H1 (cell line): ENCODE measurements at regions not wholly inside any gene's neighbourhood (a gene's known extent, or its start where the extent isn't known, plus 50 kb on each side); places are given as distances from the start of the nearest gene placed in this dataset.

Experiments
- BCL11A ChIP-seq, 2 experiments: IDR thresholded peaks; one replicate each; pipeline ENCODE4 v1.6.1; 2011; ENCODE audit warnings: low read depth in 2 of 2, low read length in 2 of 2, mild to moderate bottlenecking in 2 of 2
- CHD1 ChIP-seq: IDR thresholded peaks from 2 replicates; pipeline ENCODE4 v1.6.1; 2012; ENCODE audit warnings: low read depth, low read length, improper control_type of control experiment
- CREB1 ChIP-seq: IDR thresholded peaks from 2 replicates; pipeline ENCODE4 v1.6.1; 2012; ENCODE audit warnings: inconsistent platforms
- EP300 ChIP-seq, 2 experiments: IDR thresholded peaks; 1 replicate in 1 of 2; 2 replicates in 1 of 2; pipeline ENCODE4 v1.6.1; 2011 to 2012; ENCODE audit warnings: low read depth in 2 of 2, low read length in 2 of 2, mild to moderate bottlenecking in 2 of 2, borderline replicate concordance in 1 of 2, inconsistent platforms in 1 of 2, moderate library complexity in 1 of 2
- EZH2 ChIP-seq: fragments of 200-600 bp; sonication (generic); IDR thresholded peaks from 2 replicates; pipeline ENCODE4 v1.7.1; 2012; ENCODE audit warnings: low read depth, mild to moderate bottlenecking, moderate library complexity, low read length, inconsistent platforms; ENCODE audit not compliant: severe bottlenecking
- HDAC6 ChIP-seq: IDR thresholded peaks from one replicate; pipeline ENCODE4 v1.7.1; 2012; ENCODE audit warnings: low read depth, mild to moderate bottlenecking, inconsistent platforms, low read length, moderate library complexity
- JUN ChIP-seq: IDR thresholded peaks from 2 replicates; pipeline ENCODE4 v1.6.1; 2011; ENCODE audit warnings: low read depth, mild to moderate bottlenecking, improper control_type of control experiment, low read length
- KDM1A ChIP-seq: fragments of 200-600, 300-600 bp; sonication (generic); IDR thresholded peaks from 2 replicates; pipeline ENCODE4 v1.7.1; 2016; ENCODE audit warnings: mild to moderate bottlenecking, low read length, borderline replicate concordance
- POLR2A ChIP-seq, 2 experiments: IDR thresholded peaks; 1 replicate in 1 of 2; 2 replicates in 1 of 2; pipeline ENCODE4 v1.6.1; 2011; ENCODE audit warnings: low read depth in 2 of 2, low read length in 2 of 2, mild to moderate bottlenecking in 2 of 2; ENCODE audit errors: control extremely low read depth in 1 of 2
- POLR2AphosphoS5 ChIP-seq: IDR thresholded peaks from 2 replicates; pipeline ENCODE4 v1.6.1; 2011; ENCODE audit warnings: low read depth, low read length
- SIN3A ChIP-seq, 2 experiments: IDR thresholded peaks in 1 of 2; conservative IDR thresholded peaks in 1 of 2; 2 replicates each; pipeline ENCODE4 v1.6.1; 2011 to 2012; ENCODE audit warnings: low read length in 2 of 2, improper control_type of control experiment in 1 of 2, low read depth in 1 of 2, mild to moderate bottlenecking in 1 of 2
- TF ChIP-seq, protein P1 (sequence below), 3 experiments: IDR thresholded peaks; 1 replicate in 2 of 3; 2 replicates in 1 of 3; pipeline versions ENCODE4 v1.5.1 to v1.6.1; 2011; ENCODE audit warnings: low read length in 3 of 3, mild to moderate bottlenecking in 3 of 3, inconsistent platforms in 2 of 3, low read depth in 1 of 3, moderate library complexity in 1 of 3; ENCODE audit not compliant: insufficient read depth in 1 of 3; ENCODE audit errors: control extremely low read depth in 1 of 3

DNA sequence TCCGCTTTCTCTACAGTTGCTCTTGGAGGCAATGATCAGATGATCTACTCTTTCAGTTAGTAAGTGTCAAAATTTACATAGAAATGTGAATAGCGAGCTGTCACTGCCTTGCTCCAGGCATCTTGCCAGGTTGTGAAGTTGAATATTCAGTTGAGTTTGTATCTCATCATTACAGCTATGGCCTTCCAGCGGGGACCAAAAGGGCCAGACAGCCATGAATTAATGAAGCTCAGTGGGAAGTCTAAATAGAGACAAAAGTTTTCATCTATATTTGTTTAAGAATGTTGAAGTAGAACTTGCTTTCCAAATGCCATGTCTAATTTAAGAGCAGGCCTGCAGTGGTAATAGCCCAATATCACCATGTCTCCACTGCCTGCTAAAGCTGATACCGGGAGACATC, 387.8 kb downstream of the FLRT2 start:
- no peak for TF ChIP-seq POLR2A (IDR thresholded peaks at IDR 0.05; ENCODE audit: control extremely low read depth in 1 of 2, low read depth in 2 of 2, low read length in 2 of 2)
- no peak for TF ChIP-seq JUN
- TF ChIP-seq EP300 (IDR thresholded peaks at IDR 0.05; ENCODE audit: borderline replicate concordance in 1 of 2, low read depth in 2 of 2, low read length in 2 of 2), result no peak
- no peak for TF ChIP-seq KDM1A
- TF ChIP-seq SIN3A (conservative IDR thresholded peaks at IDR 0.05 in 1 of 2, IDR thresholded peaks at IDR 0.05 in 1 of 2; ENCODE audit: low read depth in 1 of 2, low read length in 2 of 2), result no peak
- no peak for TF ChIP-seq EZH2
- no peak for TF ChIP-seq POLR2AphosphoS5
- TF ChIP-seq, protein P1, sequence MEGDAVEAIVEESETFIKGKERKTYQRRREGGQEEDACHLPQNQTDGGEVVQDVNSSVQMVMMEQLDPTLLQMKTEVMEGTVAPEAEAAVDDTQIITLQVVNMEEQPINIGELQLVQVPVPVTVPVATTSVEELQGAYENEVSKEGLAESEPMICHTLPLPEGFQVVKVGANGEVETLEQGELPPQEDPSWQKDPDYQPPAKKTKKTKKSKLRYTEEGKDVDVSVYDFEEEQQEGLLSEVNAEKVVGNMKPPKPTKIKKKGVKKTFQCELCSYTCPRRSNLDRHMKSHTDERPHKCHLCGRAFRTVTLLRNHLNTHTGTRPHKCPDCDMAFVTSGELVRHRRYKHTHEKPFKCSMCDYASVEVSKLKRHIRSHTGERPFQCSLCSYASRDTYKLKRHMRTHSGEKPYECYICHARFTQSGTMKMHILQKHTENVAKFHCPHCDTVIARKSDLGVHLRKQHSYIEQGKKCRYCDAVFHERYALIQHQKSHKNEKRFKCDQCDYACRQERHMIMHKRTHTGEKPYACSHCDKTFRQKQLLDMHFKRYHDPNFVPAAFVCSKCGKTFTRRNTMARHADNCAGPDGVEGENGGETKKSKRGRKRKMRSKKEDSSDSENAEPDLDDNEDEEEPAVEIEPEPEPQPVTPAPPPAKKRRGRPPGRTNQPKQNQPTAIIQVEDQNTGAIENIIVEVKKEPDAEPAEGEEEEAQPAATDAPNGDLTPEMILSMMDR (IDR thresholded peaks at IDR 0.05; ENCODE audit: control extremely low read depth in 1 of 3, insufficient read depth in 1 of 3, low read depth in 1 of 3, low read length in 3 of 3), result no peak
- no peak for TF ChIP-seq BCL11A (IDR thresholded peaks at IDR 0.05; ENCODE audit: low read depth in 2 of 2, low read length in 2 of 2)
- TF ChIP-seq HDAC6, result no peak
- TF ChIP-seq CHD1, result no peak
- TF ChIP-seq CREB1, result no peak
